IMR-90 (cell line): ENCODE measurements at regions not wholly inside any gene's neighbourhood (a gene's known extent, or its start where the extent isn't known, plus 50 kb on each side); places are given as distances from the start of the nearest gene placed in this dataset.

Experiments
- ATAC-seq: fragments of 200-7000 bp; cut with Tn5 transposase; 2 replicates; pipeline ENCODE4 v1.9.1; 2020; ENCODE audit warnings: low read depth, mild to moderate bottlenecking, moderate library complexity
- BruUV-seq: library from RNA; stranded (reverse); fragments of 400-500 nt; replicated peaks from 2 replicates; lab custom pipeline; 2021; lab: Mats Ljungman, UMichigan
- CTCF ChIA-PET: fragments of 300-600 bp; formaldehyde crosslinking; extraction: SDS; loops from one replicate; lab custom pipeline; 2021; ENCODE audit warnings: antibody characterized with exemption; lab: Yijun Ruan, JAX
- POLR2A ChIA-PET: fragments of 300-600 bp; sonication (Branson Sonifier 250); formaldehyde crosslinking; loops from one replicate; lab custom pipeline; 2022; ENCODE audit warnings: antibody characterized with exemption; ENCODE audit not compliant: unreplicated experiment; lab: Charles Lee
- DNase-seq: peaks from one replicate; pipeline ENCODE4 v3.0.0; 2013
- H2AFZ ChIP-seq: replicated peaks from 2 replicates; pipeline ENCODE3; 2013; ENCODE audit warnings: low read length, mild to moderate bottlenecking; ENCODE audit not compliant: poor library complexity
- H2AK5ac ChIP-seq: 2 replicates; pipeline ENCODE4 v1.6.1; 2013; ENCODE audit warnings: low read depth, low read length, inconsistent platforms
- H2AK9ac ChIP-seq: replicated peaks from 2 replicates; pipeline ENCODE3; 2013; ENCODE audit warnings: mild to moderate bottlenecking, low read depth, low read length, moderate library complexity; ENCODE audit not compliant: poor library complexity
- H2BK120ac ChIP-seq: 2 replicates; pipeline ENCODE4 v1.6.1; 2013; ENCODE audit warnings: low read depth, low read length, inconsistent platforms
- H2BK15ac ChIP-seq: 3 replicates; pipeline ENCODE4 v1.6.1; 2013; ENCODE audit warnings: low read depth, low read length, inconsistent platforms
- H2BK20ac ChIP-seq: 2 replicates; pipeline ENCODE4 v1.6.1; 2013; ENCODE audit warnings: low read depth, mild to moderate bottlenecking, inconsistent platforms, low read length, moderate library complexity
- H2BK5ac ChIP-seq: 2 replicates; pipeline ENCODE4 v1.6.1; 2013; ENCODE audit warnings: mild to moderate bottlenecking, low read depth, low read length, inconsistent platforms; ENCODE audit not compliant: poor library complexity, severe bottlenecking
- H3K14ac ChIP-seq: replicated peaks from 2 replicates; pipeline ENCODE4 v1.6.1; 2013; ENCODE audit warnings: low read depth, low read length, inconsistent platforms
- H3K18ac ChIP-seq: 2 replicates; pipeline ENCODE4 v1.6.1; 2013; ENCODE audit warnings: low read depth, low read length, control low read depth
- H3K23ac ChIP-seq: 2 replicates; pipeline ENCODE4 v1.6.1; 2013; ENCODE audit warnings: low read depth, low read length, inconsistent platforms
- H3K27ac ChIP-seq: 2 replicates; pipeline ENCODE4 v1.5.1; 2013; ENCODE audit warnings: mild to moderate bottlenecking, control low read depth, low read length; ENCODE audit not compliant: insufficient read depth
- H3K27me3 ChIP-seq: 2 replicates; pipeline ENCODE4 v1.6.1; 2013; ENCODE audit warnings: low read length; ENCODE audit not compliant: control insufficient read depth, insufficient read depth
- H3K36me3 ChIP-seq: 2 replicates; pipeline ENCODE4 v1.6.1; 2013; ENCODE audit warnings: low read length, mixed read lengths; ENCODE audit not compliant: control insufficient read depth, insufficient read depth
- H3K4ac ChIP-seq: 2 replicates; pipeline ENCODE4 v1.6.1; 2013; ENCODE audit warnings: low read depth, low read length, inconsistent platforms
- H3K4me1 ChIP-seq: 2 replicates; pipeline ENCODE4 v1.6.1; 2013; ENCODE audit warnings: low read length, mixed read lengths; ENCODE audit not compliant: control insufficient read depth, insufficient read depth
- H3K4me2 ChIP-seq: 2 replicates; pipeline ENCODE4 v1.6.1; 2013; ENCODE audit warnings: low read depth, mild to moderate bottlenecking, control low read depth, low read length, moderate library complexity
- H3K4me3 ChIP-seq: 2 replicates; pipeline ENCODE4 v1.5.1; 2013; ENCODE audit warnings: low read depth, mild to moderate bottlenecking, control low read depth, low read length, moderate library complexity; ENCODE audit not compliant: insufficient read depth
- H3K56ac ChIP-seq: 2 replicates; pipeline ENCODE4 v1.6.1; 2013; ENCODE audit warnings: low read length, inconsistent platforms; ENCODE audit not compliant: insufficient read depth; ENCODE audit errors: extremely low read depth
- H3K79me1 ChIP-seq, 2 experiments: 2 replicates each; pipeline ENCODE4 v1.6.1; 2013; ENCODE audit warnings: low read length in 2 of 2, inconsistent platforms in 1 of 2, low read depth in 1 of 2
- H3K9ac ChIP-seq: 2 replicates; pipeline ENCODE4 v1.6.1; 2013; ENCODE audit warnings: low read depth, low read length, control low read depth
- H3K9me1 ChIP-seq: 2 replicates; pipeline ENCODE4 v1.6.1; 2013; ENCODE audit warnings: low read length, inconsistent platforms; ENCODE audit not compliant: insufficient read depth
- H3K9me3 ChIP-seq: 2 replicates; pipeline ENCODE4 v1.6.1; 2013; ENCODE audit warnings: low read length; ENCODE audit not compliant: control insufficient read depth, insufficient read depth
- H4K20me1 ChIP-seq: 2 replicates; pipeline ENCODE4 v1.6.1; 2013; ENCODE audit warnings: low read length, inconsistent platforms; ENCODE audit not compliant: insufficient read depth
- H4K5ac ChIP-seq: 2 replicates; pipeline ENCODE4 v1.6.1; 2013; ENCODE audit warnings: mild to moderate bottlenecking, low read depth, low read length, control low read depth
- H4K8ac ChIP-seq, 2 experiments: 2 replicates each; pipeline ENCODE4 v1.6.1; 2013; ENCODE audit warnings: low read depth in 2 of 2, low read length in 2 of 2, control low read depth in 1 of 2, inconsistent platforms in 1 of 2
- H4K91ac ChIP-seq: 2 replicates; pipeline ENCODE4 v1.6.1; 2013; ENCODE audit warnings: low read depth, low read length, inconsistent platforms; ENCODE audit not compliant: insufficient read depth
- BHLHE40 ChIP-seq: fragments of 150-350 bp; IDR thresholded peaks from 2 replicates; pipeline ENCODE4 v1.6.1; 2016; ENCODE audit warnings: mild to moderate bottlenecking, low read depth, low read length
- CEBPB ChIP-seq: IDR thresholded peaks from 2 replicates; pipeline ENCODE4 v1.6.1; 2012; ENCODE audit warnings: low read depth, low read length, improper control_type of control experiment
- CHD1 ChIP-seq: IDR thresholded peaks from 2 replicates; pipeline ENCODE4 v1.6.1; 2012; ENCODE audit warnings: low read depth, low read length, improper control_type of control experiment
- CTCF ChIP-seq: conservative IDR thresholded peaks from 2 replicates; pipeline ENCODE4 v1.5.1; 2012; ENCODE audit warnings: mild to moderate bottlenecking, low read depth, low read length, improper control_type of control experiment
- ELK1 ChIP-seq: fragments of 150-350 bp; IDR thresholded peaks from 2 replicates; pipeline ENCODE4 v1.6.1; 2016; ENCODE audit warnings: low read depth, mild to moderate bottlenecking, low read length, moderate library complexity, borderline replicate concordance
- FOS ChIP-seq: fragments of 150-350 bp; IDR thresholded peaks from 2 replicates; pipeline ENCODE4 v1.6.1; 2016; ENCODE audit warnings: low read depth, low read length
- MAFK ChIP-seq: IDR thresholded peaks from 2 replicates; pipeline ENCODE4 v1.6.1; 2012; ENCODE audit warnings: low read depth, low read length, improper control_type of control experiment
- MXI1 ChIP-seq: IDR thresholded peaks from 2 replicates; pipeline ENCODE4 v1.6.1; 2012; ENCODE audit warnings: low read depth, mild to moderate bottlenecking, low read length, moderate library complexity, borderline replicate concordance
- NFE2L2 ChIP-seq: fragments of 150-350 bp; IDR thresholded peaks from 2 replicates; pipeline ENCODE4 v1.6.1; 2016; ENCODE audit warnings: low read depth, mild to moderate bottlenecking, low read length
- POLR2A ChIP-seq: IDR thresholded peaks from 2 replicates; pipeline ENCODE4 v1.6.1; 2012; ENCODE audit warnings: mild to moderate bottlenecking, low read depth, low read length
- RAD21 ChIP-seq: IDR thresholded peaks from 2 replicates; pipeline ENCODE4 v1.6.1; 2012; ENCODE audit warnings: low read length, improper control_type of control experiment
- RCOR1 ChIP-seq: IDR thresholded peaks from 2 replicates; pipeline ENCODE4 v1.6.1; 2012; ENCODE audit warnings: mild to moderate bottlenecking, low read length, improper control_type of control experiment; ENCODE audit not compliant: insufficient replicate concordance
- RFX5 ChIP-seq: IDR thresholded peaks from 2 replicates; pipeline ENCODE4 v1.8.0; 2012; ENCODE audit warnings: low read depth, mild to moderate bottlenecking, low read length, moderate library complexity
- SMC3 ChIP-seq: fragments of 150-350 bp; IDR thresholded peaks from 2 replicates; pipeline ENCODE4 v1.6.1; 2016; ENCODE audit warnings: low read depth, mild to moderate bottlenecking, antibody characterized with exemption, low read length, moderate library complexity
- USF2 ChIP-seq: fragments of 150-350 bp; IDR thresholded peaks from 2 replicates; pipeline ENCODE4 v1.6.1; 2017; ENCODE audit warnings: mild to moderate bottlenecking, antibody characterized with exemption, low read length, low read depth
- WGBS, 2 experiments: methylation state at CpG; one replicate each; pipeline versions ENCODE4 v1.1.5 to v1.1.7; 2013; ENCODE audit warnings: missing lambda C conversion rate in 2 of 2; ENCODE audit not compliant: insufficient read length in 1 of 2; ENCODE audit errors: extremely low coverage in 2 of 2; 5-methylcytosine and 5-hydroxymethylcytosine counted together
- dilution Hi-C: fragments of 300-500 bp; cut with HindIII; formaldehyde crosslinking; loops from one replicate; pipeline ENCODE4 v1.14.3; 2018; ENCODE audit warnings: low sequenced_read_pairs; ENCODE audit not compliant: unreplicated experiment
- in situ Hi-C: fragments of 300-500 bp; cut with MboI; formaldehyde crosslinking; loops from 3 replicates; pipeline ENCODE4 v1.14.3; 2019; ENCODE audit warnings: low sequenced_read_pairs, inconsistent platforms, mixed read lengths
- intact Hi-C: fragments of 100-400 bp; cut with micrococcal nuclease; formaldehyde crosslinking; loops from 2 replicates; pipeline ENCODE4 v1.10.0; 2022

- Histone ChIP-seq H2BK5ac (no peak overlapping the region), H3K4me2 (no peak overlapping the region), H3K4me3 (no peak overlapping the region), H3K56ac (no peak overlapping the region), H3K9me1 (no peaks in the 10 kb centered on the region), H2BK20ac (no peak overlapping the region), H2BK120ac (no peak overlapping the region), H3K14ac (no peak overlapping the region), H2BK15ac (no peak overlapping the region), H4K20me1 (no peaks in the 10 kb centered on the region), H3K4ac (no peak overlapping the region), H3K18ac (no peak overlapping the region), H3K27ac (no peak overlapping the region), H2AK5ac (no peak overlapping the region), H3K9me3 (peaks cover 18% of the 10 kb centered on the region), H2AK9ac (no peak overlapping the region), H3K36me3 (no peaks in the 10 kb centered on the region), H4K8ac (no peak overlapping the region), H4K5ac (no peak overlapping the region), H3K27me3 (no peaks in the 10 kb centered on the region), H3K9ac (no peak overlapping the region), H2AFZ (no peak overlapping the region), H3K79me1 (no peaks in the 10 kb centered on the region), H4K91ac (no peak overlapping the region), H3K4me1 (no peaks in the 10 kb centered on the region), H3K23ac (no peak overlapping the region)
- intact Hi-C loops (no loop called here), in situ Hi-C loops (no loop called here), dilution Hi-C loops (no loop called here)
- CTCF ChIA-PET, result no interaction called here
- BruUV-seq, result no TSS peak
- ATAC-seq (no peak), DNase-seq (no peak)
- POLR2A ChIA-PET, result no interaction called here
- TF ChIP-seq RAD21 (no peak), ELK1 (no peak), USF2 (no peak), RFX5 (no peak), MAFK (no peak), CEBPB (no peak), RCOR1 (no peak), POLR2A (no peak), CHD1 (no peak), CTCF (no peak), BHLHE40 (no peak), FOS (no peak), MXI1 (no peak), NFE2L2 (no peak), SMC3 (no peak)
- WGBS, 2 experiments, result 11% methylated on average over 5 of the region's 16 CpGs; no CpG with 5 or more reads in 1 of the 2 experiments
These were observed 849.9 kb downstream of the DCDC2C start for GRCh38 chr2:4553241-4553640.
